GM12875 (cell line): ENCODE measurements at regions not wholly inside any gene's neighbourhood (a gene's known extent, or its start where the extent isn't known, plus 50 kb on each side); places are given as distances from the start of the nearest gene placed in this dataset.

Experiments
- H3K4me3 ChIP-seq: one replicate; pipeline ENCODE4 v1.5.1; 2011; ENCODE audit warnings: low read depth, low read length, control low read depth
- TF ChIP-seq, protein P1 (sequence below): IDR thresholded peaks from 2 replicates; pipeline ENCODE4 v1.5.1; 2011; ENCODE audit warnings: low read depth, mild to moderate bottlenecking, control low read depth, inconsistent platforms, low read length, moderate library complexity, borderline replicate concordance; ENCODE audit not compliant: insufficient read depth

DNA sequence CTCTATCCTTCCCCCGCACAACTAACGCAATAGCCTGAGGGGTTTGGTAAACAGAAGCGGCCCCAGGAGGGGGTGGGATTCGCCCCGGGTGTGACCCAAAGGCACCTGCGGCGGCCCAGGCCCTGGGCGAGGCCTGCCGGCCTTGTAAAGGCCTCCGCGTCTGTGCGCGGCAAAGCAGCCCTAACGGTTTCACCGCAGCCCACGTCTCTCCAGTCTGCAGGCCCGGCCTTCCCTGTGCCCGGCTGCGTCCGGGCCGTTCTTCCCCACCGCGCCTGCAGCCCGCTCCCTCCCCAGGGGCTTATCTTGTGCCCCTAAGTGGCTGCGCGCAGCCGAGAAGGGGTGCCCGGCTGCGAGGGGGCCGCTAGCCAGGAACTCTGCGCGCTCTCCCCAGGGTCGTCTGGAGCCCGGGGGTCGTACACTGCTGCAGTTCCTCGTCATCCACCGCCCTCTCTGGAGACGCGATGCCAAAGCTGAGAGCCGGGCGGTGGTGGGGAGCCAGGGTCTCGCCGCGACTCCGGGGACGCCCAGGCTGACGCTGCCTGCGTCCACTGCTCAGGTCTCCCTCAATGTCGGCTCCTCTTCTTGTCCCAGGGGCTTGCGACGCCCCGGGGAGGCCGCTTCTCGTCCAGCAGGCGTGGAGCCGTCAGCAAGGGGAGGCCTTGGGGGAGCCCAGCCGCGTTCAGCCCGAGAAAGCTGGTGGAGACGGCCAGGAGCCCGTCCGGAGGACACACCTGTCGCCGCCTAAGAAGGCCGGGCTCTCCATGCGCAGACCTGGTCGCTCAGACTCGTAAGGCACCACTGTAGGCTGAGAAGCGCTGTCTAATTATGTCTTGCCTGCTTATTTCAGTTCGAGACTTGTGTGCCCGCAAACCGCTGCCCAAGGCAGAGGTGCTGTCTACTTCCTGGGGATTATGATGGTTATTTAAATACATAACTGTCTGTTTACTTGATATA, 132.3 kb downstream of the SPAG6 start:
- TF ChIP-seq, protein P1, sequence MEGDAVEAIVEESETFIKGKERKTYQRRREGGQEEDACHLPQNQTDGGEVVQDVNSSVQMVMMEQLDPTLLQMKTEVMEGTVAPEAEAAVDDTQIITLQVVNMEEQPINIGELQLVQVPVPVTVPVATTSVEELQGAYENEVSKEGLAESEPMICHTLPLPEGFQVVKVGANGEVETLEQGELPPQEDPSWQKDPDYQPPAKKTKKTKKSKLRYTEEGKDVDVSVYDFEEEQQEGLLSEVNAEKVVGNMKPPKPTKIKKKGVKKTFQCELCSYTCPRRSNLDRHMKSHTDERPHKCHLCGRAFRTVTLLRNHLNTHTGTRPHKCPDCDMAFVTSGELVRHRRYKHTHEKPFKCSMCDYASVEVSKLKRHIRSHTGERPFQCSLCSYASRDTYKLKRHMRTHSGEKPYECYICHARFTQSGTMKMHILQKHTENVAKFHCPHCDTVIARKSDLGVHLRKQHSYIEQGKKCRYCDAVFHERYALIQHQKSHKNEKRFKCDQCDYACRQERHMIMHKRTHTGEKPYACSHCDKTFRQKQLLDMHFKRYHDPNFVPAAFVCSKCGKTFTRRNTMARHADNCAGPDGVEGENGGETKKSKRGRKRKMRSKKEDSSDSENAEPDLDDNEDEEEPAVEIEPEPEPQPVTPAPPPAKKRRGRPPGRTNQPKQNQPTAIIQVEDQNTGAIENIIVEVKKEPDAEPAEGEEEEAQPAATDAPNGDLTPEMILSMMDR: no peak
- no peak overlapping the region for H3K4me3 ChIP-seq

DNA sequence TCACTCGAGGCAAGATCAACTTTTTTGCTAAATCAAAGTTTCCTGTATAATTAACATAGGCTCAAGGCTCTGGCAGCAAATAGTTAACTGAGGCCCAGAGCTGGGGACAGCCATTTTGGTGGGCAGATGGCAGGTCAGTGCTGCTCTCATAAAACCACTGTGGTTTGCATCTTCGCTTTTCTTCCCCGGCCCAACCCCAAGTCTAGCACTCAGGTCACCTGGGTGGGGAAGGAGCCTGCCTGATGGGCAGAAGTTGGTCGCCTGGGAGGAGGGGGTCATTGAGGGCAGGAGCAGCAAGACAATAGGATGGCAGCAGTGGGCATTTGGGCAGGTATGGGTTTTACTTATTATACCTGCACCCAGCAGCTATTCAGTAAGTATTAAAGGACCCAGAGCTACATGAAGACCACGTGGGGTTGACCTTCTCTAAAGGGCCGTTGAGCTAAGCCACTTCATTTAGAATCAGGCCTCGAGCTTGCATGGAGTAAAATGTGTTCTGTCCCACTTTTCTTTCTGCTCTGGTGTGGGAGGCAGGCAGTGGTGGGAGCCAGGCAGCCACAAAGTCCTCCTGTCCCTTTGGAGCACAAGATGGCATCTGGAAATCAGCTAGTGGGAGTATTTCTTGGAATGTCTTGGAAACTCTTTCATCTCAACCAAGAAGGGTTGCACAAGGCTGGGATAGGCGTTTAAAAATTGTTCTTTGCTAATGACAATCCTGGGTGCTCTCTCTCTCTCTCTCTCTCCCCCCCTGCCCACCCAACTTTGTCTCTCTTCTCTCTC, 133.4 kb downstream of the SPAG6 start:
- TF ChIP-seq, protein P1: no peak
- no peak overlapping the region for H3K4me3 ChIP-seq

DNA sequence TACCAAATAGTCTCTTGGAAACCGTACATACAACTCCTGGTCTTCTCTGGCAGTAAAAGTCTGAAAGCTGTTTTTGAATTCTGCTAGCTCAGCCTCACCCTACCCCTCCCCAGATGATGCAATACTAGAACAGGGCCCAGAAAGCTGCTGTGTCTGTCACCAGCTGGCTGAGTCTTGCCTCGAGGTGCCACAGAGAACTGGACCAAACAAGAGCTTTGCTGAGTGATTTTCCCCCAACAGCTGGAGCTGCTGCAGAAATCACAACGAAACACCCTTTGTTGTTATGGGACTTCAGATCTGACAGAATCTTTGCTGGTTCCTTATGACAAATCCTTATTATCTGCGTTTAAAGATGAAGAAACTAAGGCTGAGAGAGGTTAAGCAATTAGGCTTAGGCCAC, 134.1 kb downstream of the SPAG6 start:
- TF ChIP-seq, protein P1: no peak
- no peak overlapping the region for H3K4me3 ChIP-seq

DNA sequence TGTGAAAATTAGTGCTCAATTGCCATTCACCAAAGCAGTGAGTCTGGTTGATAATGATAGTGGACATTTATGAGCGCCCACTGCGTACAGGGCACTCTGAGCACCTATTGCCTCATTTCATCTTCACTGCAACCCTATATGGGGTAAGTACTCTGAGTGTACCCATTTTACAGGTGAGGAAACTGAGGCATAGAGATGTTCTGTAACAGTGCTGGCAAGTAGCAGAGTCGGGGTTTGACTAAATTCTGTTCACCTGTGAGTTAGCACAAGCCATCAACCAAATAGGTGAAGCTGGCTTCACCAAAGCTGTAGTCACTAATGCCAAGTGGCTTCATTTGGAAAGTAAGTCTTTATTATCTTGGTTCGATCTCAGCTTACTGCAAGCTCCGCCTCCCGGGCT, 135.8 kb downstream of the SPAG6 start:
- H3K4me3 ChIP-seq: no peak overlapping the region
- TF ChIP-seq, protein P1: no peak

DNA sequence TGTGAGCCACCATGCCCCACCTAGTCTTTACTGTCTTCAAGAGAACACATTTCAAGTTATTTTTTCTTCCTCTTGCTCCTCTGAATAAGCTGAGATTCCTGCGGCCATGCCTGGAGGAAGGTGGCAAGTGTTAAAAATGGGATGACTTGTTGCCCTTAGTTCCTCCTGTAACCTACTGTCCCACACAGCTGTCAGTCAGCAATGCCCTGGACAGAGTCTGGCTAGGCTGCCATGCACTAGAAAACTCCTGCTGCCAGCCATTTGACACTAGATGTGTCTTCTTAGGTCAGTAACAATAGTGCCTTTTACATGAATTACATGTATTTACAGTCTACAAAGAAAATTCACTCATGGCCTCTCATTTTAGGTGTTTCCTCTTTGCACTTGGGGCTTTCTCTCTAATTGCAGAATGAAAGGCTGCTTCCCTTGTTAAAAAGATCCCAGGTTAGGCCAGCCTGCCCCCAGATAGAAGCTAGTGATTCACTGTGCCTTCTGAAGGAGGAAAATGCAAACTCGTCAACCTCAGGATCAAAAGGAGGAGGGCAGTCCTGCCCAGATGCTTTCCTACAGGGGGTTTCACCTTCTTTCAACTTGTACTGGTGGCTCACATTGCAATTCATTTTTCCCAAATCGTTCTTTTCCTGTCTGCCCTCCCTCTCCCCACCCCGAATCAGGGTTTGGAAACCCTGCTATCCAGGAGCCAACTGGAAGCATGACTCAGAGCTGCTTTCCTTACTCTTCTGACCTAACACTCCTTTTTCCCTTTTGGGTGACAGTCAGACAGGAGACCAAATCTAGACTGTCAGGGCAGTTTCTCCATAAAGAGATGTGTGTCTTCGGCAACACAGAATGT, 136.6 kb downstream of the SPAG6 start:
- no peak overlapping the region for H3K4me3 ChIP-seq
- TF ChIP-seq, protein P1: no peak

DNA sequence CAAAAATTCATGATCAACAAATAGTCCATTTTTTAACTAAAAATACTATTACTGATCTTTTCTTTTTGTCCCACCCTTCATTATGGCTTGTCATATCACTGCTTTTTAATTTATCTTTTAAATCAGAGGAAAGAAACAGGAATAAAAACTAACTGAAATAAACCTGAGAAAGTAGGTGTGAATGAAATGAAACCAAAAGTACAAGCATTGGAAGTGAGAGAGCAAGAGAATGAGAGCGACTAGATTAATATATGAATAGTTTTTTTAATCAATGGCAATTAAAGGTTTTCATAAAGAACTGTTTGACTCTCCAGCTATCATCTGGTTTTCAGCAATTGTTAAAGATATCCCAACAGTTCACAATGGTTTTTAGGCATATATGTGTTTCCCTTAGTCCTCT, 137.8 kb downstream of the SPAG6 start:
- TF ChIP-seq, protein P1: no peak
- no peak overlapping the region for H3K4me3 ChIP-seq
